Muscle of leg (tissue), 3 donors: ENCODE measurements at regions not wholly inside any gene's neighbourhood (a gene's known extent, or its start where the extent isn't known, plus 50 kb on each side); places are given as distances from the start of the nearest gene placed in this dataset.
"Not testable (repeated sequence)": the region's sequence is repeated elsewhere in the genome, so short reads cannot be mapped to it uniquely, and the experiment has no call there.

Experiments
- DNase-seq: peaks from one replicate; pipeline ENCODE4 v3.0.0; 2013
- H3K27ac ChIP-seq: one replicate; pipeline ENCODE4 v1.5.1; 2013; ENCODE audit warnings: mild to moderate bottlenecking, low read length, control low read depth
- H3K27me3 ChIP-seq: one replicate; pipeline ENCODE4 v1.6.1; 2013; ENCODE audit warnings: low read length; ENCODE audit not compliant: control insufficient read depth, insufficient read depth
- H3K36me3 ChIP-seq: one replicate; pipeline ENCODE4 v1.6.1; 2013; ENCODE audit warnings: low read length; ENCODE audit not compliant: control insufficient read depth, insufficient read depth
- H3K4me1 ChIP-seq: one replicate; pipeline ENCODE4 v1.6.1; 2013; ENCODE audit warnings: low read length; ENCODE audit not compliant: control insufficient read depth, insufficient read depth
- H3K4me3 ChIP-seq: one replicate; pipeline ENCODE4 v1.5.1; 2013; ENCODE audit warnings: low read length, control low read depth
- H3K9me3 ChIP-seq: replicated peaks from 2 replicates; pipeline ENCODE4 v1.6.1; 2013; ENCODE audit warnings: low read depth, low read length; ENCODE audit not compliant: control insufficient read depth
- WGBS: methylation state at CpG from one replicate; pipeline ENCODE4 v1.1.5; 2013; ENCODE audit warnings: missing lambda C conversion rate; ENCODE audit not compliant: insufficient coverage; 5-methylcytosine and 5-hydroxymethylcytosine counted together

- Histone ChIP-seq H3K4me1 (no peaks in the 10 kb centered on the region), H3K27me3 (peaks cover 5% of the 10 kb centered on the region), H3K9me3 (peaks cover 5% of the 10 kb centered on the region), H3K36me3 (no peaks in the 10 kb centered on the region), H3K4me3 (no peak overlapping the region), H3K27ac (no peak overlapping the region)
- 11% methylated on average over 1 of the region's 3 CpGs for WGBS
- DNase-seq = no peak
Measured at GRCh38 chr6:110548110-110548847, 71.9 kb upstream of the SLC22A16 start.

- H3K9me3 ChIP-seq = peaks cover 5% of the 10 kb centered on the region
- no peak overlapping the region for H3K27ac ChIP-seq
- WGBS = no CpG with 5 or more reads among the region's 1 CpG
- H3K36me3 ChIP-seq = no peaks in the 10 kb centered on the region
- peaks cover 3% of the 10 kb centered on the region for H3K4me1 ChIP-seq
- H3K4me3 ChIP-seq = no peak overlapping the region
- DNase-seq = no peak
- H3K27me3 ChIP-seq = peaks cover 5% of the 10 kb centered on the region
Measured at GRCh38 chr6:110547266-110547964, 71.0 kb upstream of the SLC22A16 start.

- H3K36me3 ChIP-seq = no peaks in the 10 kb centered on the region
- peaks cover 5% of the 10 kb centered on the region for H3K9me3 ChIP-seq
- no peak overlapping the region for H3K27ac ChIP-seq
- DNase-seq = no peak
- no peak overlapping the region for H3K4me3 ChIP-seq
- H3K4me1 ChIP-seq = peaks cover 7% of the 10 kb centered on the region
- WGBS = 79% methylated on average over 8 of the region's 11 CpGs
- H3K27me3 ChIP-seq = peaks cover 7% of the 10 kb centered on the region
Measured at GRCh38 chr6:110545081-110545872, 68.9 kb upstream of the SLC22A16 start.

- peaks cover 7% of the 10 kb centered on the region for H3K4me1 ChIP-seq
- 100% methylated on average over 1 of the region's 5 CpGs for WGBS
- H3K27ac ChIP-seq = no peak overlapping the region
- peaks cover 7% of the 10 kb centered on the region for H3K27me3 ChIP-seq
- no peaks in the 10 kb centered on the region for H3K36me3 ChIP-seq
- H3K4me3 ChIP-seq = no peak overlapping the region
- H3K9me3 ChIP-seq = peaks cover 5% of the 10 kb centered on the region
- no peak for DNase-seq
Measured at GRCh38 chr6:110544472-110544871, 68.1 kb upstream of the SLC22A16 start.

GRCh38 chr6:110543106-110543505, 66.7 kb upstream of the SLC22A16 start:
- Histone ChIP-seq H3K27me3 (peaks cover 7% of the 10 kb centered on the region), H3K9me3 (peaks cover 5% of the 10 kb centered on the region), H3K4me1 (peaks cover 7% of the 10 kb centered on the region), H3K4me3 (no peak overlapping the region), H3K27ac (no peak overlapping the region), H3K36me3 (no peaks in the 10 kb centered on the region)
- 100% methylated on average over 2 of the region's 5 CpGs for WGBS
- no peak for DNase-seq

- Histone ChIP-seq H3K27me3 (peaks cover 7% of the 10 kb centered on the region), H3K9me3 (peaks cover 5% of the 10 kb centered on the region), H3K4me3 (no peak overlapping the region), H3K36me3 (no peaks in the 10 kb centered on the region), H3K4me1 (peaks cover 7% of the 10 kb centered on the region), H3K27ac (no peak overlapping the region)
- 26% methylated on average over 5 of the region's 11 CpGs for WGBS
- no peak for DNase-seq
Measured at GRCh38 chr6:110542311-110543024, 66.1 kb upstream of the SLC22A16 start.

GRCh38 chr6:110541701-110542309, 65.4 kb upstream of the SLC22A16 start:
- H3K4me1 ChIP-seq = peaks cover 7% of the 10 kb centered on the region
- peak; percentile 13 for DNase-seq
- H3K36me3 ChIP-seq = no peaks in the 10 kb centered on the region
- WGBS = 75% methylated on average over 2 of the region's 5 CpGs
- H3K27ac ChIP-seq = no peak overlapping the region
- no peak overlapping the region for H3K4me3 ChIP-seq
- peaks cover 5% of the 10 kb centered on the region for H3K9me3 ChIP-seq
- H3K27me3 ChIP-seq = peaks cover 7% of the 10 kb centered on the region

GRCh38 chr6:110539277-110540019, 63.0 kb upstream of the SLC22A16 start:
- H3K36me3 ChIP-seq, H3K4me3 ChIP-seq, H3K27me3 ChIP-seq, DNase-seq, H3K4me1 ChIP-seq, H3K27ac ChIP-seq, H3K9me3 ChIP-seq: not testable (repeated sequence)
- 100% methylated on average over 1 of the region's 4 CpGs for WGBS
